NCI-H1694 treated with DMSO at 0.1 percent for 48 hours (cell line): ENCODE measurements at regions not wholly inside any gene's neighbourhood (a gene's known extent, or its start where the extent isn't known, plus 50 kb on each side); places are given as distances from the start of the nearest gene placed in this dataset.

Source experiments
- DNase-seq: peaks from one replicate; lab custom pipeline; 2025; lab: John Stamatoyannopoulos, UW

GRCh38 chr5:51908215-51908614 is 525.0 kb downstream of the ISL1 start:
- no peak for DNase-seq

GRCh38 chr5:51944500-51945125 is 561.4 kb downstream of the ISL1 start:
- DNase-seq: no peak

GRCh38 chr5:51958473-51958872 is 575.2 kb downstream of the ISL1 start:
- no peak for DNase-seq

GRCh38 chr5:51960617-51961121 is 577.4 kb downstream of the ISL1 start:
- DNase-seq: peak; percentile 37

GRCh38 chr5:51961154-51961562 is 577.9 kb downstream of the ISL1 start:
- no peak for DNase-seq

GRCh38 chr5:51968756-51969155 is 585.5 kb downstream of the ISL1 start:
- DNase-seq: no peak

- no peak for DNase-seq
Observed at GRCh38 chr5:51974834-51975233, 591.6 kb downstream of the ISL1 start.

GRCh38 chr5:51977014-51977413 is 593.8 kb downstream of the ISL1 start:
- DNase-seq: no peak

GRCh38 chr5:51983161-51983560 is 599.9 kb downstream of the ISL1 start:
- no peak for DNase-seq

GRCh38 chr5:51986733-51987132 is 603.5 kb downstream of the ISL1 start:
- DNase-seq: no peak

GRCh38 chr5:51987239-51987638 is 604.0 kb downstream of the ISL1 start:
- DNase-seq: no peak

- DNase-seq: no peak
Observed at GRCh38 chr5:51987669-51988209, 604.5 kb downstream of the ISL1 start.

- no peak for DNase-seq
Observed at GRCh38 chr5:51988634-51989033, 605.4 kb downstream of the ISL1 start.

GRCh38 chr5:51990241-51990640 is 607.0 kb downstream of the ISL1 start:
- DNase-seq: no peak

GRCh38 chr5:51990661-51991180 is 607.5 kb downstream of the ISL1 start:
- no peak for DNase-seq

GRCh38 chr5:51991940-51992339 is 608.7 kb downstream of the ISL1 start:
- no peak for DNase-seq

- no peak for DNase-seq
Observed at GRCh38 chr5:51995773-51996306, 612.6 kb downstream of the ISL1 start.

- DNase-seq: no peak
Observed at GRCh38 chr5:51996356-51996861, 613.2 kb downstream of the ISL1 start.

- DNase-seq: no peak
Observed at GRCh38 chr5:51997500-51997899, 614.3 kb downstream of the ISL1 start.

GRCh38 chr5:51997949-51998348 is 614.7 kb downstream of the ISL1 start:
- peak; percentile 46 for DNase-seq

GRCh38 chr5:52007230-52007858 is 624.1 kb downstream of the ISL1 start:
- DNase-seq: peak; percentile 80

GRCh38 chr5:52010454-52010853 is 627.2 kb downstream of the ISL1 start:
- DNase-seq: no peak

- no peak for DNase-seq
Observed at GRCh38 chr5:52013523-52013922, 630.3 kb downstream of the ISL1 start.
